ENCODE measurements at regions not wholly inside any gene's neighbourhood (a gene's known extent, or its start where the extent isn't known, plus 50 kb on each side); places are given as distances from the start of the nearest gene placed in this dataset.

GRCh38 chr3:34807611-34808010 lies 831.7 kb upstream of the ARPP21 start:
- no peak for DNase-seq
- H3K27me3 ChIP-seq (ENCODE audit: insufficient read depth, low read depth), result no peaks in the 10 kb centered on the region

GRCh38 chr3:34808287-34808686 lies 831.0 kb upstream of the ARPP21 start:
- no peaks in the 10 kb centered on the region for H3K9me3 ChIP-seq (ENCODE audit: insufficient read depth, low read depth)
- no peak overlapping the region for H3K27ac ChIP-seq
- no peaks in the 10 kb centered on the region for H3K9me2 ChIP-seq (ENCODE audit: insufficient read depth)
- ChIA-PET POLR2A (ENCODE audit: unreplicated experiment) (no interaction called here), CTCF (no interaction called here)
- H3K27me3 ChIP-seq (ENCODE audit: insufficient read depth, low read depth), result no peaks in the 10 kb centered on the region
- H2AFZ ChIP-seq, result no peak overlapping the region
- H3K36me3 ChIP-seq (ENCODE audit: low read depth), result no peaks in the 10 kb centered on the region
- H3K4me3 ChIP-seq, result no peak overlapping the region
- no peaks in the 10 kb centered on the region for H3F3A ChIP-seq (ENCODE audit: insufficient read depth, low read depth)
- H3K4me2 ChIP-seq, result no peak overlapping the region
- H3K79me2 ChIP-seq (ENCODE audit: low read depth), result no peaks in the 10 kb centered on the region
- TF ChIP-seq CTCF (conservative IDR thresholded peaks at IDR 0.05) (no peak), EZH2 (IDR thresholded peaks at IDR 0.05; ENCODE audit: low read depth) (no peak)
- BruUV-seq (replicated peaks), result no TSS peak
- H4K20me1 ChIP-seq (ENCODE audit: insufficient read depth), result no peaks in the 10 kb centered on the region
- no peak for DNase-seq
- intact Hi-C loops (cut with micrococcal nuclease; ENCODE audit: unreplicated experiment), result no loop called here
- no peaks in the 10 kb centered on the region for H3K4me1 ChIP-seq (replicated peaks; ENCODE audit: insufficient read depth)

More at GRCh38 chr3:34807611-34808010, 831.7 kb upstream of the ARPP21 start:
- H3K4me1 ChIP-seq (replicated peaks; ENCODE audit: insufficient read depth), result no peaks in the 10 kb centered on the region
- no peak overlapping the region for H3K27ac ChIP-seq
- no peaks in the 10 kb centered on the region for H3F3A ChIP-seq (ENCODE audit: insufficient read depth, low read depth)
- POLR2A ChIA-PET (ENCODE audit: unreplicated experiment), result no interaction called here
- H4K20me1 ChIP-seq (ENCODE audit: insufficient read depth), result no peaks in the 10 kb centered on the region
- CTCF ChIA-PET, result no interaction called here
- H3K4me2 ChIP-seq, result no peak overlapping the region
- intact Hi-C loops (cut with micrococcal nuclease; ENCODE audit: unreplicated experiment), result no loop called here
- H3K4me3 ChIP-seq, result no peak overlapping the region
- no peaks in the 10 kb centered on the region for H3K9me3 ChIP-seq (ENCODE audit: insufficient read depth, low read depth)
- H3K36me3 ChIP-seq (ENCODE audit: low read depth), result no peaks in the 10 kb centered on the region
- no peaks in the 10 kb centered on the region for H3K9me2 ChIP-seq (ENCODE audit: insufficient read depth)
- H3K79me2 ChIP-seq (ENCODE audit: low read depth), result no peaks in the 10 kb centered on the region
- TF ChIP-seq CTCF (conservative IDR thresholded peaks at IDR 0.05), result no peak
- no peak for TF ChIP-seq EZH2 (IDR thresholded peaks at IDR 0.05; ENCODE audit: low read depth)
- H2AFZ ChIP-seq, result no peak overlapping the region
- no TSS peak for BruUV-seq (replicated peaks)

GRCh38 chr3:34828847-34829246 lies 810.5 kb upstream of the ARPP21 start:
- BruUV-seq (replicated peaks), result no TSS peak
- no peak for TF ChIP-seq EZH2 (IDR thresholded peaks at IDR 0.05; ENCODE audit: low read depth)
- no peak for TF ChIP-seq CTCF (conservative IDR thresholded peaks at IDR 0.05)
- Histone ChIP-seq H3K4me1 (replicated peaks; ENCODE audit: insufficient read depth) (no peaks in the 10 kb centered on the region), H3K36me3 (ENCODE audit: low read depth) (no peaks in the 10 kb centered on the region), H3K4me2 (no peak overlapping the region), H3K79me2 (ENCODE audit: low read depth) (no peaks in the 10 kb centered on the region), H3K27ac (no peak overlapping the region), H3K27me3 (ENCODE audit: insufficient read depth, low read depth) (no peaks in the 10 kb centered on the region), H3K9me3 (ENCODE audit: insufficient read depth, low read depth) (no peaks in the 10 kb centered on the region), H2AFZ (no peak overlapping the region), H4K20me1 (ENCODE audit: insufficient read depth) (no peaks in the 10 kb centered on the region), H3K4me3 (no peak overlapping the region), H3K9me2 (ENCODE audit: insufficient read depth) (no peaks in the 10 kb centered on the region), H3F3A (ENCODE audit: insufficient read depth, low read depth) (no peaks in the 10 kb centered on the region)
- no peak for DNase-seq
- intact Hi-C loops (cut with micrococcal nuclease; ENCODE audit: unreplicated experiment), result no loop called here
- POLR2A ChIA-PET (ENCODE audit: unreplicated experiment), result no interaction called here
- CTCF ChIA-PET, result no interaction called here
